ENCODE measurements at regions not wholly inside any gene's neighbourhood (a gene's known extent, or its start where the extent isn't known, plus 50 kb on each side); places are given as distances from the start of the nearest gene placed in this dataset.

- TF ChIP-seq REST (IDR thresholded peaks at IDR 0.05; ENCODE audit: low read depth) = no peak
- TF ChIP-seq, protein P1, sequence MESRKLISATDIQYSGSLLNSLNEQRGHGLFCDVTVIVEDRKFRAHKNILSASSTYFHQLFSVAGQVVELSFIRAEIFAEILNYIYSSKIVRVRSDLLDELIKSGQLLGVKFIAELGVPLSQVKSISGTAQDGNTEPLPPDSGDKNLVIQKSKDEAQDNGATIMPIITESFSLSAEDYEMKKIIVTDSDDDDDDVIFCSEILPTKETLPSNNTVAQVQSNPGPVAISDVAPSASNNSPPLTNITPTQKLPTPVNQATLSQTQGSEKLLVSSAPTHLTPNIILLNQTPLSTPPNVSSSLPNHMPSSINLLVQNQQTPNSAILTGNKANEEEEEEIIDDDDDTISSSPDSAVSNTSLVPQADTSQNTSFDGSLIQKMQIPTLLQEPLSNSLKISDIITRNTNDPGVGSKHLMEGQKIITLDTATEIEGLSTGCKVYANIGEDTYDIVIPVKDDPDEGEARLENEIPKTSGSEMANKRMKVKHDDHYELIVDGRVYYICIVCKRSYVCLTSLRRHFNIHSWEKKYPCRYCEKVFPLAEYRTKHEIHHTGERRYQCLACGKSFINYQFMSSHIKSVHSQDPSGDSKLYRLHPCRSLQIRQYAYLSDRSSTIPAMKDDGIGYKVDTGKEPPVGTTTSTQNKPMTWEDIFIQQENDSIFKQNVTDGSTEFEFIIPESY (IDR thresholded peaks at IDR 0.05; ENCODE audit: extremely low read depth, insufficient replicate concordance, low read length) = no peak
Measured at GRCh38 chr16:52095471-52095870, 451.5 kb downstream of the TOX3 start (continued).

GRCh38 chr16:52092126-52092525 lies 454.8 kb downstream of the TOX3 start:
- Histone ChIP-seq H3K9me2 (ENCODE audit: insufficient read depth) (no peaks in the 10 kb centered on the region), H3K4me2 (ENCODE audit: low read length) (no peak overlapping the region), H3K4me1 (ENCODE audit: control insufficient read depth in 1 of 2, insufficient read depth in 2 of 2, low read length in 2 of 2) (no peaks in the 10 kb centered on the region), H3K27ac (ENCODE audit: low read depth, low read length) (no peak overlapping the region), H3K9ac (ENCODE audit: low read length) (no peak overlapping the region), H3K9me3 (ENCODE audit: control insufficient read depth in 1 of 2, insufficient read depth in 1 of 2, low read depth in 1 of 2, low read length in 2 of 2) (peaks cover 0 to 4% of the 10 kb centered on the region in 2 experiments; a peak in 3 of 4 replicates), H3K36me3 (ENCODE audit: control insufficient read depth in 1 of 2, insufficient read depth in 2 of 2, low read length in 2 of 2) (no peaks in the 10 kb centered on the region), H3K4me3 (replicated peaks in 1 of 2; ENCODE audit: low read depth in 1 of 2, low read length in 2 of 2) (no peak overlapping the region), H4K20me1 (ENCODE audit: insufficient read depth) (no peaks in the 10 kb centered on the region), H2AFZ (ENCODE audit: low read depth, low read length, poor library complexity, severe bottlenecking) (no peak overlapping the region), H3K27me3 (ENCODE audit: insufficient read depth, low read length) (no peaks in the 10 kb centered on the region), H3K79me2 (ENCODE audit: insufficient read depth, low read length) (no peaks in the 10 kb centered on the region)
- intact Hi-C loops (cut with micrococcal nuclease) = no loop called here
- BruUV-seq (replicated peaks) = no TSS peak
- TF ChIP-seq SRF (IDR thresholded peaks at IDR 0.05; ENCODE audit: low read depth) = no peak
- TF ChIP-seq, protein P2, sequence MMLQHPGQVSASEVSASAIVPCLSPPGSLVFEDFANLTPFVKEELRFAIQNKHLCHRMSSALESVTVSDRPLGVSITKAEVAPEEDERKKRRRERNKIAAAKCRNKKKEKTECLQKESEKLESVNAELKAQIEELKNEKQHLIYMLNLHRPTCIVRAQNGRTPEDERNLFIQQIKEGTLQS (IDR thresholded peaks at IDR 0.05) = no peak
- TF ChIP-seq EZH2phosphoT487 (IDR thresholded peaks at IDR 0.05; ENCODE audit: borderline replicate concordance) = no peak
- POLR2A ChIA-PET = no interaction called here
- RAD21 ChIA-PET (ENCODE audit: low non-redundant PET in 1 of 2, low total read pairs in 2 of 2, uncharacterized antibody in 2 of 2, unreplicated experiment in 2 of 2) = no interaction called here
- no peak for DNase-seq (ENCODE audit: low read depth, low spot score)
- no peak for ATAC-seq
- CTCF ChIA-PET = no interaction called here
